Right atrium auricular region (tissue), 2 donors: ENCODE measurements at regions not wholly inside any gene's neighbourhood (a gene's known extent, or its start where the extent isn't known, plus 50 kb on each side); places are given as distances from the start of the nearest gene placed in this dataset.

ENCODE experiments used
- DNase-seq: peaks from one replicate; pipeline ENCODE4 v3.0.0-alpha.2; 2019; ENCODE audit warnings: low spot score
- H3K27ac ChIP-seq, 2 donors: fragments of 200-600 bp; sonication (generic); 1 replicate in 1 of 2; 2 replicates in 1 of 2; pipeline ENCODE4 v1.5.1; 2016 to 2019
- H3K27me3 ChIP-seq, 2 donors: fragments of 200-600 bp; sonication (generic); one replicate each; pipeline versions ENCODE4 v1.5.1 to v1.6.0; 2017 to 2019
- H3K36me3 ChIP-seq: fragments of 200-600 bp; sonication (generic); one replicate; pipeline ENCODE4 v1.5.1; 2016
- H3K4me1 ChIP-seq, 2 donors: fragments of 200-600 bp; sonication (generic); one replicate each; pipeline versions ENCODE4 v1.5.1 to v1.6.0; 2017 to 2019
- H3K4me3 ChIP-seq, 2 donors: fragments of 200-600 bp; sonication (generic); 1 replicate in 1 of 2; 2 replicates in 1 of 2; pipeline ENCODE4 v1.5.1; 2017 to 2019; ENCODE audit warnings: mild to moderate bottlenecking in 1 of 2, moderate library complexity in 1 of 2
- H3K9me3 ChIP-seq, 2 donors: fragments of 200-600 bp; sonication (generic); one replicate each; pipeline ENCODE4 v1.5.1; 2019
- CTCF ChIP-seq, 2 donors: fragments of 200-600 bp; sonication (generic); IDR thresholded peaks; one replicate each; pipeline ENCODE4 v1.5.1; 2019; ENCODE audit warnings: antibody characterized with exemption in 2 of 2

GRCh38 chr7:118731854-118732253 is 507.4 kb downstream of the ANKRD7 start:
- Histone ChIP-seq H3K27ac (no peak overlapping the region), H3K27me3 (no peaks in the 10 kb centered on the region), H3K4me1 (no peaks in the 10 kb centered on the region), H3K36me3 (no peaks in the 10 kb centered on the region), H3K9me3 (no peaks in the 10 kb centered on the region), H3K4me3 (no peak overlapping the region)
- no peak for DNase-seq
- TF ChIP-seq CTCF (IDR thresholded peaks at IDR 0.05): no peak

- Histone ChIP-seq H3K4me1 (no peaks in the 10 kb centered on the region), H3K9me3 (no peaks in the 10 kb centered on the region), H3K27me3 (no peaks in the 10 kb centered on the region), H3K4me3 (no peak overlapping the region), H3K36me3 (no peaks in the 10 kb centered on the region), H3K27ac (no peak overlapping the region)
- no peak for DNase-seq
- no peak for TF ChIP-seq CTCF (IDR thresholded peaks at IDR 0.05)
These were observed 510.0 kb downstream of the ANKRD7 start for GRCh38 chr7:118734541-118734940.

- no peak for DNase-seq
- H3K4me3 ChIP-seq: no peak overlapping the region
- H3K9me3 ChIP-seq: no peaks in the 10 kb centered on the region
- H3K27ac ChIP-seq: no peak overlapping the region
- no peaks in the 10 kb centered on the region for H3K4me1 ChIP-seq
- no peak for TF ChIP-seq CTCF (IDR thresholded peaks at IDR 0.05)
- no peaks in the 10 kb centered on the region for H3K36me3 ChIP-seq
- no peaks in the 10 kb centered on the region for H3K27me3 ChIP-seq
These were observed 510.9 kb downstream of the ANKRD7 start for GRCh38 chr7:118735441-118735840.

- Histone ChIP-seq H3K27ac (no peak overlapping the region), H3K36me3 (no peaks in the 10 kb centered on the region), H3K4me1 (no peaks in the 10 kb centered on the region), H3K4me3 (no peak overlapping the region), H3K27me3 (no peaks in the 10 kb centered on the region), H3K9me3 (no peaks in the 10 kb centered on the region)
- DNase-seq: no peak
- no peak for TF ChIP-seq CTCF (IDR thresholded peaks at IDR 0.05)
These were observed 513.4 kb downstream of the ANKRD7 start for GRCh38 chr7:118737935-118738334.

GRCh38 chr7:118745927-118746326 is 521.4 kb downstream of the ANKRD7 start:
- Histone ChIP-seq H3K4me3 (no peak overlapping the region), H3K27me3 (no peaks in the 10 kb centered on the region), H3K27ac (no peak overlapping the region), H3K4me1 (no peaks in the 10 kb centered on the region), H3K9me3 (no peaks in the 10 kb centered on the region), H3K36me3 (no peaks in the 10 kb centered on the region)
- TF ChIP-seq CTCF (IDR thresholded peaks at IDR 0.05): no peak
- no peak for DNase-seq

GRCh38 chr7:118747473-118747872 is 523.0 kb downstream of the ANKRD7 start:
- no peak for TF ChIP-seq CTCF (IDR thresholded peaks at IDR 0.05)
- H3K4me1 ChIP-seq: no peaks in the 10 kb centered on the region
- no peaks in the 10 kb centered on the region for H3K27me3 ChIP-seq
- no peaks in the 10 kb centered on the region for H3K36me3 ChIP-seq
- H3K9me3 ChIP-seq: no peaks in the 10 kb centered on the region
- DNase-seq: no peak
- H3K4me3 ChIP-seq: no peak overlapping the region
- no peak overlapping the region for H3K27ac ChIP-seq
